Hepatocyte (in vitro differentiated cells): ENCODE measurements at regions not wholly inside any gene's neighbourhood (a gene's known extent, or its start where the extent isn't known, plus 50 kb on each side); places are given as distances from the start of the nearest gene placed in this dataset.

ENCODE experiments used
- DNase-seq: peaks from one replicate; pipeline ENCODE4 v3.0.0-alpha.2; 2016; ENCODE audit warnings: low spot score
- H2AFZ ChIP-seq: fragments of 200-600 bp; sonication (generic); 2 replicates; pipeline ENCODE4 v1.6.0; 2016; ENCODE audit warnings: antibody characterized with exemption, mild to moderate bottlenecking
- H3K27ac ChIP-seq: fragments of 200-600 bp; sonication (generic); 2 replicates; pipeline ENCODE4 v1.5.1; 2016; ENCODE audit warnings: mild to moderate bottlenecking
- H3K27me3 ChIP-seq: fragments of 200-600 bp; sonication (generic); 2 replicates; pipeline ENCODE4 v1.6.1; 2016
- H3K36me3 ChIP-seq: fragments of 200-600 bp; sonication (generic); replicated peaks from 2 replicates; pipeline ENCODE4 v1.5.1; 2016; ENCODE audit warnings: low read depth; ENCODE audit not compliant: insufficient read depth
- H3K4me1 ChIP-seq: fragments of 200-600 bp; sonication (generic); 2 replicates; pipeline ENCODE4 v1.5.1; 2016; ENCODE audit warnings: mild to moderate bottlenecking, moderate library complexity; ENCODE audit not compliant: insufficient read depth
- H3K4me2 ChIP-seq: fragments of 200-600 bp; sonication (generic); 2 replicates; pipeline ENCODE4 v1.6.0; 2016
- H3K4me3 ChIP-seq: fragments of 200-600 bp; sonication (generic); 2 replicates; pipeline ENCODE4 v1.5.1; 2016; ENCODE audit warnings: mild to moderate bottlenecking
- H3K79me2 ChIP-seq: fragments of 200-600 bp; sonication (generic); 2 replicates; pipeline ENCODE4 v1.6.0; 2017; ENCODE audit warnings: mild to moderate bottlenecking
- H3K9me2 ChIP-seq: fragments of 200-600 bp; sonication (generic); replicated peaks from 2 replicates; pipeline ENCODE4 v1.6.0; 2017; ENCODE audit warnings: mild to moderate bottlenecking; ENCODE audit not compliant: insufficient read depth
- H3K9me3 ChIP-seq: fragments of 200-600 bp; sonication (generic); 2 replicates; pipeline ENCODE4 v1.5.1; 2016; ENCODE audit warnings: low read depth, mild to moderate bottlenecking
- H4K20me1 ChIP-seq: fragments of 200-600 bp; sonication (generic); 2 replicates; pipeline ENCODE4 v1.6.0; 2016; ENCODE audit warnings: mild to moderate bottlenecking; ENCODE audit not compliant: insufficient read depth, poor library complexity, severe bottlenecking
- EZH2 ChIP-seq: fragments of 200-600 bp; sonication (generic); IDR thresholded peaks from 2 replicates; pipeline ENCODE4 v1.6.1; 2016; ENCODE audit warnings: antibody characterized with exemption, mild to moderate bottlenecking, borderline replicate concordance
- EZH2phosphoT487 ChIP-seq: fragments of 200-600 bp; sonication (generic); IDR thresholded peaks from one replicate; pipeline ENCODE4 v1.6.1; 2018; ENCODE audit warnings: antibody characterized with exemption, mild to moderate bottlenecking, low read depth, moderate library complexity; ENCODE audit not compliant: unreplicated experiment, severe bottlenecking
- WGBS: methylation state at CpG from one replicate; pipeline ENCODE4 v1.1.6; 2016; ENCODE audit warnings: low lambda C conversion rate; ENCODE audit errors: missing lambda C conversion rate; 5-methylcytosine and 5-hydroxymethylcytosine counted together
- TF ChIP-seq, protein P1 (sequence below): fragments of 200-600 bp; sonication (generic); IDR thresholded peaks from 2 replicates; pipeline ENCODE4 v1.5.1; 2016; ENCODE audit warnings: antibody characterized with exemption, mild to moderate bottlenecking; ENCODE audit not compliant: poor library complexity

DNA sequence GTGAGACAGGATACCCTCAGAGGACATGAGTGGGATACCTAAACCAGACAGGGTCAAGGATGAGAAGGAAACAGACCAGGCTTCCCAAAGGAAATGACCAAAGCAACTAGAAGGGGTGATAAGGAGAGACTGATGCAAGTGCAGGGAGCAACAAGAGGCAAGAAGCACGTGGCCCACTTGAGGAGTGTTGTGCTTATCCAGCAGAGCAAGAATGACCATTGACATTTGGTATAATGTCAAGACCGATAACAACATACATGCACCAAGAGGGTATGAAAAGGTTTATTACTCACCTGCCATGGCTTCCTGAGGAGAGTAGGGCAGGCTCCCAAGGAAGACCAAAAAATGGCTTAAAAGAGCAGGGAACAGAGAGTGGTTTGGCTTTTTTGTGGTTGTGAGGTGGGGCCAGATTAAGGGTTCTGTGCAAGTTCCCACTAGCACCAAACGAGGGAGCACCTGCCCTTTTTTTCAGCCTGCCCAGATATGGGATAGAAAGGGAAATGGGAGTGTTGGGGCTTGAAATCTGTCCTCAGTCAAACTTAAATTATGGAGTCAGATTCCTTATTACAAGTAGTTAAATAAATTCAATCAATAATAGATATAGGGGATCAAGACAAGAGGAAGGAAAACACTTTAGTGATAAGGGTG lies 513.6 kb downstream of the RASEF start:
- Histone ChIP-seq H3K4me2 (no peak overlapping the region), H3K36me3 (no peaks in the 10 kb centered on the region), H3K27ac (no peak overlapping the region), H3K27me3 (no peaks in the 10 kb centered on the region), H4K20me1 (no peaks in the 10 kb centered on the region), H3K79me2 (no peaks in the 10 kb centered on the region), H3K4me1 (peaks cover 4% of the 10 kb centered on the region), H3K4me3 (no peak overlapping the region), H2AFZ (no peak overlapping the region), H3K9me2 (no peaks in the 10 kb centered on the region), H3K9me3 (no peaks in the 10 kb centered on the region)
- TF ChIP-seq, protein P1, sequence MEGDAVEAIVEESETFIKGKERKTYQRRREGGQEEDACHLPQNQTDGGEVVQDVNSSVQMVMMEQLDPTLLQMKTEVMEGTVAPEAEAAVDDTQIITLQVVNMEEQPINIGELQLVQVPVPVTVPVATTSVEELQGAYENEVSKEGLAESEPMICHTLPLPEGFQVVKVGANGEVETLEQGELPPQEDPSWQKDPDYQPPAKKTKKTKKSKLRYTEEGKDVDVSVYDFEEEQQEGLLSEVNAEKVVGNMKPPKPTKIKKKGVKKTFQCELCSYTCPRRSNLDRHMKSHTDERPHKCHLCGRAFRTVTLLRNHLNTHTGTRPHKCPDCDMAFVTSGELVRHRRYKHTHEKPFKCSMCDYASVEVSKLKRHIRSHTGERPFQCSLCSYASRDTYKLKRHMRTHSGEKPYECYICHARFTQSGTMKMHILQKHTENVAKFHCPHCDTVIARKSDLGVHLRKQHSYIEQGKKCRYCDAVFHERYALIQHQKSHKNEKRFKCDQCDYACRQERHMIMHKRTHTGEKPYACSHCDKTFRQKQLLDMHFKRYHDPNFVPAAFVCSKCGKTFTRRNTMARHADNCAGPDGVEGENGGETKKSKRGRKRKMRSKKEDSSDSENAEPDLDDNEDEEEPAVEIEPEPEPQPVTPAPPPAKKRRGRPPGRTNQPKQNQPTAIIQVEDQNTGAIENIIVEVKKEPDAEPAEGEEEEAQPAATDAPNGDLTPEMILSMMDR: no peak
- TF ChIP-seq EZH2phosphoT487 (no peak), EZH2 (no peak)
- no peak for DNase-seq
- 90% methylated on average over 3 of the region's 3 CpGs for WGBS

DNA sequence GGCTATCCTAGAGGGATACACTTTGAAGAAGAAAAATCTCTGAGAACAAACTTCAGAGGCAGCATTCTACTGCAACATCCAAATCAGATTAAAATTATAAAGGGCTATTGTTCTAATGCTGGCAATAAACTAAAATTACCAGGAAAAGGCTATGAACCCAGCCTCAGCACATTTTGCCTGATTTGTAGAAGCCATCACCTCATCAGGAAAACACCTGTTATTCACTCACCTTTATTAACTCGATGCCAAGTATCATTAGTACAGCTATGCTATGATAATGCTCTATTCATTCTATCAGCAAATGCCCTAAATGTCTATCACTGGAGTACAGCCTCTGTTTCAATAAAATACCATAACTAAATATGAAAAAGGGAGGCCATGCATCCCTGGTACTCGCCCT lies 510.2 kb downstream of the RASEF start:
- Histone ChIP-seq H3K27ac (no peak overlapping the region), H3K4me3 (no peak overlapping the region), H4K20me1 (no peaks in the 10 kb centered on the region), H3K36me3 (no peaks in the 10 kb centered on the region), H3K9me3 (no peaks in the 10 kb centered on the region), H3K79me2 (no peaks in the 10 kb centered on the region), H3K9me2 (no peaks in the 10 kb centered on the region), H3K4me2 (no peak overlapping the region), H3K27me3 (no peaks in the 10 kb centered on the region), H3K4me1 (peaks cover 10% of the 10 kb centered on the region), H2AFZ (no peak overlapping the region)
- DNase-seq: no peak
- 87% methylated on average over 2 of the region's 2 CpGs for WGBS
- TF ChIP-seq, protein P1: no peak
- TF ChIP-seq EZH2phosphoT487 (no peak), EZH2 (no peak)

DNA sequence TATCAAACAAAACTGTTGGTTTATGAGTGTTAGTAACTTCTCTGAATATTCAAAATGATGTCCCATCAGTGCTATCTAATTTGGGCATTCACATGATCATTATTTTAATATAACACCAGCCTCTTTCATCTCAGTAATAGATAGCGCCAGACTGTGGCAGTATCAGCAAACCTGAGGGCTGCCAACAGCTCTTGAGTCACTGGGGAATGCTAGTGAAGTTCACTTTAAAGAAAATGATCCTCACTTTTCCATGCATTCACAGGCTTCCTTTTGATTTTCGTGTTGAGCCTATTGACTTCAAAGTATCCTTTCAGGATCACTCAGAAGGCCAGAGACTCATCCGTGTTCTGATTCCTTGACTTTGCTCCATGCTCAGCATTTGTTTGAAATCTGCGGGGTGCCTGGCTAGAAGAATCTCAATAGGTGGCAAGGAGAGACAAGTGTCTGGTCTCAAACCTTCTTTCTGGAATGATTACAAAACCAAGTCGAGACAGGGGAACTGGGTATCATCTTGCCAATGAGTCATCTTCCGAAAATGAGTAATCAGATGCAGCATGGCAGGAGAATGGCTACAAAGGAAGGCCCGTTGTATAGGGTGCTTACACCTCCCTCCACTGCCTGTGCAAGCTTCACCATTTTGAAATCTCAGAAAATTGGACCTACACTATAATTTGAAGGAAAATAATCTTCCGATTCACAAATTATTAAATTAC lies 509.1 kb downstream of the RASEF start:
- no peaks in the 10 kb centered on the region for H3K36me3 ChIP-seq
- no peaks in the 10 kb centered on the region for H4K20me1 ChIP-seq
- no peaks in the 10 kb centered on the region for H3K9me3 ChIP-seq
- no peak overlapping the region for H3K27ac ChIP-seq
- no peaks in the 10 kb centered on the region for H3K9me2 ChIP-seq
- 79% methylated on average over 8 of the region's 8 CpGs for WGBS
- H3K79me2 ChIP-seq: no peaks in the 10 kb centered on the region
- TF ChIP-seq EZH2 (no peak), EZH2phosphoT487 (no peak)
- TF ChIP-seq, protein P1: no peak
- DNase-seq: no peak
- peaks cover 14% of the 10 kb centered on the region for H3K4me1 ChIP-seq
- H2AFZ ChIP-seq: no peak overlapping the region
- no peak overlapping the region for H3K4me3 ChIP-seq
- H3K27me3 ChIP-seq: no peaks in the 10 kb centered on the region
- no peak overlapping the region for H3K4me2 ChIP-seq
